GM23248 (cell line): ENCODE measurements at regions not wholly inside any gene's neighbourhood (a gene's known extent, or its start where the extent isn't known, plus 50 kb on each side); places are given as distances from the start of the nearest gene placed in this dataset.

Source experiments
- EZH2 ChIP-seq: fragments of 200-600 bp; sonication (generic); IDR thresholded peaks from 2 replicates; pipeline ENCODE4 v1.6.1; 2018; ENCODE audit warnings: antibody characterized with exemption, mild to moderate bottlenecking; ENCODE audit not compliant: insufficient read depth, poor library complexity, severe bottlenecking
- EZH2phosphoT487 ChIP-seq: fragments of 200-600 bp; sonication (generic); IDR thresholded peaks from 2 replicates; pipeline ENCODE4 v1.6.1; 2018; ENCODE audit warnings: antibody characterized with exemption, moderate library complexity, mild to moderate bottlenecking, low read depth; ENCODE audit not compliant: insufficient read depth

- TF ChIP-seq EZH2phosphoT487 (no peak), EZH2 (no peak)
Measured at GRCh38 chr10:1963341-1963740, 226.0 kb upstream of the ADARB2 start.
